Neuronal stem cell (in vitro differentiated cells): ENCODE measurements at regions not wholly inside any gene's neighbourhood (a gene's known extent, or its start where the extent isn't known, plus 50 kb on each side); places are given as distances from the start of the nearest gene placed in this dataset.

Source experiments
- DNase-seq: peaks from one replicate; pipeline ENCODE4 v3.0.0-alpha.2; 2013; ENCODE audit warnings: low spot score
- H2AFZ ChIP-seq: one replicate; pipeline ENCODE4 v1.6.1; 2013; ENCODE audit warnings: mild to moderate bottlenecking, low read length, inconsistent platforms
- H2AK5ac ChIP-seq: 2 replicates; pipeline ENCODE4 v1.6.1; 2013; ENCODE audit warnings: low read depth, mild to moderate bottlenecking, inconsistent platforms, low read length, moderate library complexity, mixed read lengths
- H2BK120ac ChIP-seq: 2 replicates; pipeline ENCODE4 v1.6.1; 2013; ENCODE audit warnings: low read depth, mild to moderate bottlenecking, inconsistent platforms, low read length, moderate library complexity, mixed read lengths
- H2BK12ac ChIP-seq: one replicate; pipeline ENCODE4 v1.6.1; 2013; ENCODE audit warnings: low read length, inconsistent platforms
- H2BK15ac ChIP-seq: 2 replicates; pipeline ENCODE4 v1.6.1; 2013; ENCODE audit warnings: mild to moderate bottlenecking, low read length, inconsistent platforms, mixed read lengths
- H2BK5ac ChIP-seq: one replicate; pipeline ENCODE4 v1.6.1; 2013; ENCODE audit warnings: inconsistent platforms, mild to moderate bottlenecking, low read length, moderate library complexity
- H3K14ac ChIP-seq: one replicate; pipeline ENCODE4 v1.6.1; 2013; ENCODE audit warnings: low read length, inconsistent platforms
- H3K18ac ChIP-seq: 2 replicates; pipeline ENCODE4 v1.6.1; 2013; ENCODE audit warnings: low read length, inconsistent platforms
- H3K23ac ChIP-seq: 2 replicates; pipeline ENCODE4 v1.6.1; 2013; ENCODE audit warnings: low read depth, mild to moderate bottlenecking, mixed read lengths, low read length, inconsistent platforms; ENCODE audit not compliant: poor library complexity
- H3K27ac ChIP-seq: replicated peaks from 3 replicates; pipeline ENCODE4 v1.5.1; 2013; ENCODE audit warnings: low read length, inconsistent platforms
- H3K27me3 ChIP-seq, 3 experiments: 2 replicates each; pipeline ENCODE4 v1.6.1; 2013; ENCODE audit warnings: low read length in 3 of 3, mild to moderate bottlenecking in 2 of 3, inconsistent platforms in 1 of 3, low read depth in 1 of 3, mixed read lengths in 1 of 3, moderate library complexity in 1 of 3; ENCODE audit not compliant: control insufficient read depth in 3 of 3, insufficient read depth in 3 of 3
- H3K36me3 ChIP-seq, 2 donors: replicated peaks in 1 of 2; 2 replicates each; pipeline ENCODE4 v1.6.1; 2013; ENCODE audit warnings: low read length in 2 of 2; ENCODE audit not compliant: control insufficient read depth in 2 of 2, insufficient read depth in 2 of 2
- H3K4ac ChIP-seq: 2 replicates; pipeline ENCODE4 v1.6.1; 2013; ENCODE audit warnings: inconsistent platforms, mild to moderate bottlenecking, low read length, moderate library complexity
- H3K4me1 ChIP-seq, 2 donors: 1 replicate in 1 of 2; 2 replicates in 1 of 2; pipeline ENCODE4 v1.6.1; 2013; ENCODE audit warnings: low read length in 2 of 2, low read depth in 1 of 2; ENCODE audit not compliant: control insufficient read depth in 2 of 2, insufficient read depth in 1 of 2
- H3K4me2 ChIP-seq: one replicate; pipeline ENCODE4 v1.6.1; 2013; ENCODE audit warnings: mild to moderate bottlenecking, low read length, inconsistent platforms; ENCODE audit not compliant: insufficient read depth, poor library complexity, severe bottlenecking
- H3K4me3 ChIP-seq, 2 donors: 2 replicates each; pipeline ENCODE4 v1.5.1; 2013; ENCODE audit warnings: low read length in 2 of 2, mild to moderate bottlenecking in 2 of 2, inconsistent platforms in 1 of 2, moderate library complexity in 1 of 2
- H3K79me1 ChIP-seq: one replicate; pipeline ENCODE4 v1.6.1; 2013; ENCODE audit warnings: low read depth, mild to moderate bottlenecking, inconsistent platforms, low read length, moderate library complexity
- H3K9ac ChIP-seq: one replicate; pipeline ENCODE4 v1.6.1; 2013; ENCODE audit warnings: mild to moderate bottlenecking, low read depth, low read length, inconsistent platforms; ENCODE audit not compliant: poor library complexity
- H3K9me3 ChIP-seq, 2 donors: replicated peaks in 1 of 2; 2 replicates each; pipeline versions ENCODE3 to v1.6.1; 2013; ENCODE audit warnings: low read length in 2 of 2, mild to moderate bottlenecking in 2 of 2, inconsistent platforms in 1 of 2, low read depth in 1 of 2, mixed read lengths in 1 of 2, moderate library complexity in 1 of 2; ENCODE audit not compliant: control insufficient read depth in 2 of 2, insufficient read depth in 1 of 2
- H4K8ac ChIP-seq: one replicate; pipeline ENCODE4 v1.6.1; 2013; ENCODE audit warnings: low read depth, mild to moderate bottlenecking, inconsistent platforms, low read length, moderate library complexity
- H4K91ac ChIP-seq: one replicate; pipeline ENCODE4 v1.6.1; 2013; ENCODE audit warnings: low read length, low read depth, mild to moderate bottlenecking, inconsistent platforms; ENCODE audit not compliant: poor library complexity
- WGBS, 2 donors: extraction: QIAGEN DNeasy Blood & Tissue Kit; methylation state at CpG; one replicate each; pipeline ENCODE4 v1.1.7; 2013; ENCODE audit warnings: missing lambda C conversion rate in 2 of 2, mixed read lengths in 1 of 2; ENCODE audit not compliant: insufficient read length in 2 of 2, insufficient replicate concordance in 1 of 2; ENCODE audit errors: extremely low coverage in 2 of 2; 5-methylcytosine and 5-hydroxymethylcytosine counted together

DNA sequence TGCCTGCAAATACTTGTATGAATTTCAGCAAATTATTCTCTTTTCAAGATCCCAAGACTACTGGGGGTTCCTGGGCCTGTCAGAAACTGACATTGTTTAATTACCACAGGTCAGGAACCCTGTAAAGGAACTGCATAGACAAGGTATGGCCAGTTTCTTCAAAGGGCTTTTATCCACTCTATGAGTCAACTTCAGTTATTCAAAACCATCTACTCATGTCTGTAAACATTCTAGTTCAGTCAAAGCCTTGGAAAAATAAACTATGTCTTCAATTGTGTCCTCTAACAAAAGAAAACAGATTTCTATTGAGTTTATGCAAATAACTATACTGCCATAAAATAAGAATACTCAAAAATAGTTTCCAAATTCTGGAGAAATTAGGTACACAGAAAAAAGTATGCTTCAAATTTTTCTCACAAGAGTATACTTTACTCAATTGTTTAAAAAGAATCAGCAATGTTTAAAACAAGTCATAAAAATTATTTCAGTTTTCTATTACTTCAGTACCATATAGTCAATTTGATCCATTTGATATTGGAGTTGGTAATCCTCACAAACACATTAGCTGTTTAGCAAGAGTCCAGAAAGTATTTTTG is 486.4 kb upstream of the PCDH20 start:
- Histone ChIP-seq H3K23ac (no peak overlapping the region), H3K14ac (no peak overlapping the region), H4K91ac (no peak overlapping the region), H3K4me2 (no peak overlapping the region), H3K27me3 (no peaks in the 10 kb centered on the region), H3K79me1 (no peaks in the 10 kb centered on the region), H2BK5ac (no peak overlapping the region), H3K4me1 (peaks cover 0 to 5% of the 10 kb centered on the region in 2 donors), H3K27ac (no peak overlapping the region), H3K4me3 (no peak overlapping the region), H4K8ac (no peak overlapping the region), H2BK120ac (no peak overlapping the region), H2AFZ (no peak overlapping the region), H3K4ac (no peak overlapping the region), H2BK12ac (no peak overlapping the region), H3K9me3 (peaks cover 0 to 4% of the 10 kb centered on the region in 2 donors), H3K18ac (no peak overlapping the region), H3K36me3 (no peaks in the 10 kb centered on the region), H2AK5ac (no peak overlapping the region), H2BK15ac (no peak overlapping the region), H3K9ac (no peak overlapping the region)
- DNase-seq = no peak

DNA sequence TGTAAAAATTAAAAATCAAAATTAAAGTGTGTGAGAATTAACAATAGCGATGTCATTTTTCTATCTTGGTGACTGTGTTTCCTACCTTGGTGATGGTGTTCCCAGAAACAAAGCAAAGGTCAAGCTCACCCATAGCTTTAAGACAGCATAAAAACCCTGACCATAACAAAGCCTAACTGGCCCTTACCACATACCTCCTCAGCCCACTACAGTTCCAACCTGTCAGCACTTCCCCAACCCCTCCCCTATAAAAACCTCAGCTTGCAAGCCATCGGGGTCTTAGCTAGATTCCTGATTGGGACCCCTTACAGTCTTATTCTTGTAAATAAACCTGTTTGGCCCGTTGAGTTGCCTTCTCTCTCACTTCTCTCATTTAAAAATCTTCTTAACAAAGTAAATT is 484.4 kb upstream of the PCDH20 start:
- Histone ChIP-seq H2BK15ac (no peak overlapping the region), H3K9ac (no peak overlapping the region), H2BK5ac (no peak overlapping the region), H3K4ac (no peak overlapping the region), H3K4me1 (peaks cover 0 to 5% of the 10 kb centered on the region in 2 donors), H3K27ac (no peak overlapping the region), H3K23ac (no peak overlapping the region), H3K36me3 (no peaks in the 10 kb centered on the region), H4K91ac (no peak overlapping the region), H2AFZ (no peak overlapping the region), H2AK5ac (no peak overlapping the region), H2BK120ac (no peak overlapping the region), H3K4me2 (no peak overlapping the region), H3K4me3 (no peak overlapping the region), H2BK12ac (no peak overlapping the region), H3K9me3 (peaks cover 0 to 4% of the 10 kb centered on the region in 2 donors), H3K14ac (no peak overlapping the region), H3K18ac (no peak overlapping the region), H4K8ac (no peak overlapping the region), H3K79me1 (no peaks in the 10 kb centered on the region), H3K27me3 (no peaks in the 10 kb centered on the region)
- no peak for DNase-seq
- WGBS, 2 donors = no CpG with 5 or more reads among the region's 3 CpGs

- H3K36me3 ChIP-seq = no peaks in the 10 kb centered on the region
- H4K8ac ChIP-seq = no peak overlapping the region
- no peak overlapping the region for H3K14ac ChIP-seq
- H4K91ac ChIP-seq = no peak overlapping the region
- H3K9me3 ChIP-seq = peaks cover 0 to 4% of the 10 kb centered on the region in 2 donors
- no peaks in the 10 kb centered on the region for H3K79me1 ChIP-seq
- no peak overlapping the region for H3K4me2 ChIP-seq
- no peak overlapping the region for H2AK5ac ChIP-seq
- H3K9ac ChIP-seq = no peak overlapping the region
- DNase-seq = no peak
- no peak overlapping the region for H3K4me3 ChIP-seq
- no peak overlapping the region for H3K23ac ChIP-seq
- no peak overlapping the region for H3K4ac ChIP-seq
- H2BK12ac ChIP-seq = no peak overlapping the region
- WGBS, 2 donors = no CpG with 5 or more reads among the region's 2 CpGs
- no peaks in the 10 kb centered on the region for H3K27me3 ChIP-seq
- H2AFZ ChIP-seq = no peak overlapping the region
- peaks cover 0 to 5% of the 10 kb centered on the region in 2 donors for H3K4me1 ChIP-seq
- no peak overlapping the region for H2BK5ac ChIP-seq
- no peak overlapping the region for H2BK15ac ChIP-seq
- no peak overlapping the region for H3K18ac ChIP-seq
- no peak overlapping the region for H3K27ac ChIP-seq
- no peak overlapping the region for H2BK120ac ChIP-seq
Observed at GRCh38 chr13:61898207-61898606, 482.6 kb upstream of the PCDH20 start.

GRCh38 chr13:61891401-61891800 is 475.8 kb upstream of the PCDH20 start:
- Histone ChIP-seq H3K4me2 (no peak overlapping the region), H2AFZ (no peak overlapping the region), H3K27ac (no peak overlapping the region), H4K91ac (no peak overlapping the region), H3K27me3 (no peaks in the 10 kb centered on the region), H3K4me1 (no peaks in the 10 kb centered on the region), H3K9ac (no peak overlapping the region), H3K9me3 (no peaks in the 10 kb centered on the region), H2BK12ac (no peak overlapping the region), H3K36me3 (no peaks in the 10 kb centered on the region), H3K14ac (no peak overlapping the region), H3K4me3 (no peak overlapping the region), H2BK120ac (no peak overlapping the region), H4K8ac (no peak overlapping the region), H2BK5ac (no peak overlapping the region), H3K79me1 (no peaks in the 10 kb centered on the region), H2BK15ac (no peak overlapping the region), H3K23ac (no peak overlapping the region), H3K4ac (no peak overlapping the region), H3K18ac (no peak overlapping the region), H2AK5ac (no peak overlapping the region)
- no peak for DNase-seq
